ENCODE measurements at regions not wholly inside any gene's neighbourhood (a gene's known extent, or its start where the extent isn't known, plus 50 kb on each side); places are given as distances from the start of the nearest gene placed in this dataset.

GRCh38 chr7:46759711-46760480, 822.0 kb downstream of the TNS3 start:
- H2AFZ ChIP-seq (ENCODE audit: low read length): no peak overlapping the region
- H3K4me3 ChIP-seq (ENCODE audit: insufficient read depth, low read length): no peak overlapping the region
- H4K20me1 ChIP-seq (ENCODE audit: insufficient read depth, low read length): no peaks in the 10 kb centered on the region
- H3K27ac ChIP-seq (ENCODE audit: low read depth, low read length): no peak overlapping the region
- no peaks in the 10 kb centered on the region for H3K36me3 ChIP-seq (ENCODE audit: insufficient read depth, low read length)
- H3K9me3 ChIP-seq (ENCODE audit: low read depth, low read length): no peaks in the 10 kb centered on the region
- no peaks in the 10 kb centered on the region for H3K27me3 ChIP-seq (ENCODE audit: insufficient read depth, low read length)
- no peak overlapping the region for H3K4me2 ChIP-seq (ENCODE audit: insufficient read depth, low read length)
- H3K4me1 ChIP-seq (ENCODE audit: insufficient read depth, low read length): peaks cover 16% of the 10 kb centered on the region
- H3K79me2 ChIP-seq (ENCODE audit: insufficient read depth, low read length): no peaks in the 10 kb centered on the region
- no peak for TF ChIP-seq CTCF (IDR thresholded peaks at IDR 0.05; ENCODE audit: extremely low read depth, low read depth, low read length)
- DNase-seq (ENCODE audit: insufficient read length, low spot score, missing footprints): peak; percentile 37

- Histone ChIP-seq H4K20me1 (ENCODE audit: insufficient read depth, low read length) (no peaks in the 10 kb centered on the region), H2AFZ (ENCODE audit: low read length) (no peak overlapping the region), H3K4me1 (ENCODE audit: insufficient read depth, low read length) (peaks cover 32% of the 10 kb centered on the region), H3K27me3 (ENCODE audit: insufficient read depth, low read length) (no peaks in the 10 kb centered on the region), H3K4me3 (ENCODE audit: insufficient read depth, low read length) (no peak overlapping the region), H3K9me3 (ENCODE audit: low read depth, low read length) (no peaks in the 10 kb centered on the region), H3K79me2 (ENCODE audit: insufficient read depth, low read length) (no peaks in the 10 kb centered on the region), H3K36me3 (ENCODE audit: insufficient read depth, low read length) (no peaks in the 10 kb centered on the region), H3K4me2 (ENCODE audit: insufficient read depth, low read length) (no peak overlapping the region), H3K27ac (ENCODE audit: low read depth, low read length) (no peak overlapping the region)
- TF ChIP-seq CTCF (IDR thresholded peaks at IDR 0.05; ENCODE audit: extremely low read depth, low read depth, low read length): no peak
- DNase-seq (ENCODE audit: insufficient read length, low spot score, missing footprints): no peak
These were observed 824.9 kb downstream of the TNS3 start for GRCh38 chr7:46756996-46757395.

- Histone ChIP-seq H3K27ac (ENCODE audit: low read depth, low read length) (no peak overlapping the region), H3K4me1 (ENCODE audit: insufficient read depth, low read length) (peaks cover 37% of the 10 kb centered on the region)
These were observed 825.7 kb downstream of the TNS3 start for GRCh38 chr7:46756256-46756655.

More at GRCh38 chr7:46756256-46756655, 825.7 kb downstream of the TNS3 start:
- Histone ChIP-seq H2AFZ (ENCODE audit: low read length) (no peak overlapping the region), H3K27me3 (ENCODE audit: insufficient read depth, low read length) (no peaks in the 10 kb centered on the region), H3K36me3 (ENCODE audit: insufficient read depth, low read length) (no peaks in the 10 kb centered on the region), H4K20me1 (ENCODE audit: insufficient read depth, low read length) (no peaks in the 10 kb centered on the region), H3K4me2 (ENCODE audit: insufficient read depth, low read length) (no peak overlapping the region), H3K9me3 (ENCODE audit: low read depth, low read length) (no peaks in the 10 kb centered on the region), H3K4me3 (ENCODE audit: insufficient read depth, low read length) (no peak overlapping the region), H3K79me2 (ENCODE audit: insufficient read depth, low read length) (no peaks in the 10 kb centered on the region)
- no peak for TF ChIP-seq CTCF (IDR thresholded peaks at IDR 0.05; ENCODE audit: extremely low read depth, low read depth, low read length)
- DNase-seq (ENCODE audit: insufficient read length, low spot score, missing footprints): no peak

Data from osteoblast (primary cell).